Uterus (tissue), 2 donors: ENCODE measurements at regions not wholly inside any gene's neighbourhood (a gene's known extent, or its start where the extent isn't known, plus 50 kb on each side); places are given as distances from the start of the nearest gene placed in this dataset.

ENCODE experiments used
- POLR2A ChIP-seq, 2 donors: fragments of 450-650 bp; IDR thresholded peaks; one replicate each; pipeline ENCODE4 v1.6.1; 2016; ENCODE audit warnings: antibody characterized with exemption in 2 of 2, mild to moderate bottlenecking in 1 of 2, moderate library complexity in 1 of 2
- TF ChIP-seq, protein P1 (sequence below), 4 experiments: fragments of 200-600 bp in 2 of 4; fragments of 450-650 bp in 2 of 4; sonication (generic) in 2 of 4; IDR thresholded peaks; one replicate each; pipeline ENCODE4 v1.5.1; 2016 to 2019; ENCODE audit warnings: antibody characterized with exemption in 4 of 4, mild to moderate bottlenecking in 2 of 4, moderate library complexity in 1 of 4

DNA sequence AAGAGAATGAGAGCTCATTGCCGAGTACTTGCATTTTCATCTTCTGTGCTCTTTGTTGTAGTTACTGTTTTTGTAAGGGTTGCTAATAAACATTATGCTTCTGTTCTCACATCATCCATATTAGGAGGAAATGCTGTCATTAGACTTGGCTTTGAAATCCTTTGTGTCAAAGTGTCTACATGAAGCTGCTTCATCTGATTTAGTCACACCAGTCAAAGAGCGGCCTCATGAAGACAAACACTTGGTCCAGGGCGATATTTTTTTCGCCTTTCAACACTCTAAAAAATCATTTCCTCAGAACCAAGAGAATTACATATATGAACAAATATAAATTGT, 105.0 kb downstream of the SPRY2 start:
- TF ChIP-seq POLR2A (IDR thresholded peaks at IDR 0.05), result no peak
- TF ChIP-seq, protein P1, sequence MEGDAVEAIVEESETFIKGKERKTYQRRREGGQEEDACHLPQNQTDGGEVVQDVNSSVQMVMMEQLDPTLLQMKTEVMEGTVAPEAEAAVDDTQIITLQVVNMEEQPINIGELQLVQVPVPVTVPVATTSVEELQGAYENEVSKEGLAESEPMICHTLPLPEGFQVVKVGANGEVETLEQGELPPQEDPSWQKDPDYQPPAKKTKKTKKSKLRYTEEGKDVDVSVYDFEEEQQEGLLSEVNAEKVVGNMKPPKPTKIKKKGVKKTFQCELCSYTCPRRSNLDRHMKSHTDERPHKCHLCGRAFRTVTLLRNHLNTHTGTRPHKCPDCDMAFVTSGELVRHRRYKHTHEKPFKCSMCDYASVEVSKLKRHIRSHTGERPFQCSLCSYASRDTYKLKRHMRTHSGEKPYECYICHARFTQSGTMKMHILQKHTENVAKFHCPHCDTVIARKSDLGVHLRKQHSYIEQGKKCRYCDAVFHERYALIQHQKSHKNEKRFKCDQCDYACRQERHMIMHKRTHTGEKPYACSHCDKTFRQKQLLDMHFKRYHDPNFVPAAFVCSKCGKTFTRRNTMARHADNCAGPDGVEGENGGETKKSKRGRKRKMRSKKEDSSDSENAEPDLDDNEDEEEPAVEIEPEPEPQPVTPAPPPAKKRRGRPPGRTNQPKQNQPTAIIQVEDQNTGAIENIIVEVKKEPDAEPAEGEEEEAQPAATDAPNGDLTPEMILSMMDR (IDR thresholded peaks at IDR 0.05), result no peak
